GM12878 (cell line): ENCODE measurements at regions not wholly inside any gene's neighbourhood (a gene's known extent, or its start where the extent isn't known, plus 50 kb on each side); places are given as distances from the start of the nearest gene placed in this dataset.

ENCODE experiments used
- ATAC-seq: fragments of 200-7000 bp; cut with Tn5 transposase; 3 replicates; pipeline ENCODE4 v1.9.1; 2020; ENCODE audit warnings: mild to moderate bottlenecking, moderate library complexity
- BruUV-seq: library from RNA; stranded (reverse); fragments of 400-500 nt; replicated peaks from 2 replicates; lab custom pipeline; 2021; lab: Mats Ljungman, UMichigan
- CTCF ChIA-PET: fragments of 300-600 bp; sonication (Branson Sonifier 250); formaldehyde crosslinking; extraction: SDS; loops from one replicate; lab custom pipeline; 2021; ENCODE audit warnings: inconsistent platforms; lab: Yijun Ruan, JAX
- POLR2A ChIA-PET: fragments of 350-600 bp; formaldehyde crosslinking; extraction: SDS; loops from one replicate; lab custom pipeline; 2021; ENCODE audit warnings: inconsistent platforms; lab: Charles Lee
- RAD21 ChIA-PET: fragments of 300-600 bp; sonication (Branson Sonifier 250); formaldehyde crosslinking; loops from one replicate; lab custom pipeline; 2023; ENCODE audit warnings: antibody characterized with exemption; ENCODE audit not compliant: unreplicated experiment; lab: Charles Lee
- SMC1A ChIA-PET: fragments of 300-600 bp; sonication (Branson Sonifier 250); formaldehyde crosslinking; loops from one replicate; lab custom pipeline; 2023; ENCODE audit not compliant: unreplicated experiment, uncharacterized antibody; lab: Charles Lee
- DNase-seq: peaks from one replicate; pipeline ENCODE4 v3.0.0-alpha.2; 2011; ENCODE audit warnings: low read depth, low spot score
- FAIRE-seq: peaks from 3 replicates; lab custom pipeline; 2011; peaks lifted over from hg19 to GRCh38; lab: Jason Lieb, UNC
- H2AFZ ChIP-seq: 2 replicates; pipeline ENCODE4 v1.6.0; 2011; ENCODE audit warnings: low read depth, low read length, control low read depth; ENCODE audit not compliant: control insufficient read depth
- H3K27ac ChIP-seq: 2 replicates; pipeline ENCODE4 v1.5.1; 2011; ENCODE audit warnings: control low read depth; ENCODE audit not compliant: control insufficient read depth, insufficient read depth
- H3K27me3 ChIP-seq, 2 experiments: replicated peaks in 1 of 2; 2 replicates each; pipeline versions ENCODE4 v1.6.0 to v1.6.1; 2011; ENCODE audit warnings: low read length in 1 of 2; ENCODE audit not compliant: control insufficient read depth in 2 of 2, insufficient read depth in 2 of 2
- H3K36me3 ChIP-seq, 2 experiments: 2 replicates each; pipeline ENCODE4 v1.5.1; 2011; ENCODE audit warnings: low read length in 1 of 2; ENCODE audit not compliant: control insufficient read depth in 2 of 2, insufficient read depth in 2 of 2
- H3K4me1 ChIP-seq: 2 replicates; pipeline ENCODE4 v1.6.1; 2011; ENCODE audit warnings: mild to moderate bottlenecking, low read length, moderate library complexity, mixed read lengths; ENCODE audit not compliant: control insufficient read depth, insufficient read depth
- H3K4me2 ChIP-seq: 2 replicates; pipeline ENCODE4 v1.6.0; 2011; ENCODE audit warnings: control low read depth; ENCODE audit not compliant: control insufficient read depth, insufficient read depth
- H3K4me3 ChIP-seq: fragments of 200-600 bp; sonication (generic); 2 replicates; pipeline ENCODE4 v1.5.1; 2016
- H3K79me2 ChIP-seq: 2 replicates; pipeline ENCODE4 v1.6.0; 2011; ENCODE audit warnings: low read length; ENCODE audit not compliant: control insufficient read depth, insufficient read depth
- H3K9ac ChIP-seq: 2 replicates; pipeline ENCODE4 v1.8.0; 2011; ENCODE audit warnings: low read length, control low read depth, mixed read lengths; ENCODE audit not compliant: control insufficient read depth, insufficient read depth
- H3K9me3 ChIP-seq: replicated peaks from 3 replicates; pipeline ENCODE4 v1.5.1; 2011; ENCODE audit warnings: mild to moderate bottlenecking, low read length; ENCODE audit not compliant: control insufficient read depth, insufficient read depth
- H4K20me1 ChIP-seq: 2 replicates; pipeline ENCODE4 v1.6.0; 2011; ENCODE audit not compliant: control insufficient read depth, insufficient read depth
- FOXK2 ChIP-seq: fragments of 450-650 bp; IDR thresholded peaks from 2 replicates; pipeline ENCODE4 v1.6.1; 2017; ENCODE audit warnings: mild to moderate bottlenecking, moderate library complexity
- FOXM1 ChIP-seq: IDR thresholded peaks from 2 replicates; pipeline ENCODE4 v1.6.1; 2012; ENCODE audit warnings: low read depth, mild to moderate bottlenecking, inconsistent platforms, low read length, moderate library complexity
- GABPA ChIP-seq: IDR thresholded peaks from 2 replicates; pipeline ENCODE4 v1.6.1; 2014; ENCODE audit warnings: antibody characterized with exemption, low read depth, mild to moderate bottlenecking, inconsistent platforms
- HCFC1 ChIP-seq: fragments of 150-350 bp; IDR thresholded peaks from 2 replicates; pipeline ENCODE4 v1.6.1; 2014; ENCODE audit warnings: low read length
- IKZF2 ChIP-seq, 2 experiments: fragments of 450-650 bp; IDR thresholded peaks; 2 replicates each; pipeline ENCODE4 v1.6.1; 2017; ENCODE audit warnings: mild to moderate bottlenecking in 2 of 2, moderate library complexity in 2 of 2
- MYB ChIP-seq: fragments of 150-350 bp; IDR thresholded peaks from 2 replicates; pipeline ENCODE4 v1.6.1; 2014; ENCODE audit warnings: mild to moderate bottlenecking, low read depth, low read length, borderline replicate concordance
- PML ChIP-seq: IDR thresholded peaks from 2 replicates; pipeline ENCODE4 v1.6.1; 2012; ENCODE audit warnings: low read length, inconsistent platforms
- RCOR1 ChIP-seq: conservative IDR thresholded peaks from 2 replicates; pipeline ENCODE4 v1.6.1; 2012; ENCODE audit warnings: low read depth, low read length, improper control_type of control experiment
- SP1 ChIP-seq: IDR thresholded peaks from one replicate; pipeline ENCODE4 v1.6.1; 2011; ENCODE audit warnings: low read depth, low read length
- SREBF1 ChIP-seq: IDR thresholded peaks from 2 replicates; pipeline ENCODE4 v1.6.1; 2012; ENCODE audit warnings: mild to moderate bottlenecking, low read length
- YY1 ChIP-seq: IDR thresholded peaks from 2 replicates; pipeline ENCODE4 v1.6.1; 2011; ENCODE audit warnings: low read depth, mild to moderate bottlenecking, low read length
- WGBS: methylation state at CpG from one replicate; pipeline ENCODE4 v1.1.6; 2016; ENCODE audit warnings: low lambda C conversion rate; ENCODE audit not compliant: insufficient replicate concordance, insufficient coverage; ENCODE audit errors: missing lambda C conversion rate; 5-methylcytosine and 5-hydroxymethylcytosine counted together
- in situ Hi-C: fragments of 300-500 bp; cut with MboI; formaldehyde crosslinking; loops from 9 replicates; pipeline ENCODE4 v1.14.3; 2018; ENCODE audit warnings: mixed read lengths
- intact Hi-C: fragments of 100-400 bp; cut with micrococcal nuclease; formaldehyde crosslinking; loops from one replicate; pipeline ENCODE4 v1.14.2; 2022; ENCODE audit not compliant: unreplicated experiment
- TF ChIP-seq, protein P1 (sequence below): IDR thresholded peaks from 2 replicates; pipeline ENCODE4 v1.6.1; 2012; ENCODE audit warnings: low read length, inconsistent platforms
- TF ChIP-seq, protein P2 (sequence below): IDR thresholded peaks from 2 replicates; pipeline ENCODE4 v1.6.1; 2012; ENCODE audit warnings: low read depth, low read length, improper control_type of control experiment
- TF ChIP-seq, protein P3 (sequence below): fragments of 450-650 bp; IDR thresholded peaks from 2 replicates; pipeline ENCODE4 v1.6.1; 2018; ENCODE audit warnings: borderline replicate concordance, mild to moderate bottlenecking; ENCODE audit not compliant: partially characterized antibody

DNA sequence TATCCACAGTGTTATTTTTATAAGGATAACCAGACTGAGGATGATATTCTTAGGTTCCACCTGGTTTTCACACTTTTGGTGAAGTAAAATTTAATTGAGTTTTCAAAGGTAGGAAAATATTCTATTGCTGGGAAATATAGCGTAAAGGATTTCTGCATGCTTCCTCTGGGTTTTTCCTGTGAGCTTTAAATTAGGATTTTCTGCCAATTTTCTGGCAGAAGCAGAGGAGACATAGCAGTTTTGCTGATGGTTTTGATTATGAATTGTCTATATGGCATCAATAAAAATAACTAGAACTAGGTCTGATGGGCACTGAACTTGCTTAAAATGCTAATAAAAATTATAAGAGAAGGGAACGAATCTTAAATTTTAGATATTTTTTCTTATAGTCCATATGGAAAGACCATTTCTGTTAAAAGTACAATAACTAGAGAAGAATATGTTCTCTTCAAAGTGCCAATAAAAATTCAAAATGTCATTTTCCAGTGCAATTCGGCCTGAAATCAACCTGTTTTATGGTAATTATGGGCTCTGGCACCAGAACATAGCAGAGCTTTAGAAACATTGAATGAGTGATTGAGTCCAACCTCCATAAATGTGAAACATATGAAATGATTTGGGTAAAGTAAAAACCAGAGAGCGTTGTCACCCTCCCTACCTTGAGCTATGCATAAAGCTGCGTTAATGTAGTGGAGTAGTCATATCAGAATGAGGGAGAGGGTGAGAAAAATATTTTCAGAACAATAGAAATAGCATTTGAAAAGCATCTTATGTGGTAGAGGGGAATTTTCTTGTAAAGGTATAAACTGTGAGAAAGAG, 279.7 kb downstream of the SPRY1 start:
- SMC1A ChIA-PET = interaction anchor here (1.2 to 2.0 kb wide), 2 partner anchors 11 to 27 kb away, joined by 3 to 5 read pairs; no protein-coding TSS in a partner anchor
- no peak for FAIRE-seq
- TF ChIP-seq RCOR1 (no peak), FOXM1 (no peak), IKZF2 (IDR thresholded peaks at IDR 0.05) (no peak), MYB (no peak), YY1 (no peak), FOXK2 (no peak), HCFC1 (no peak), PML (no peak), SREBF1 (no peak), GABPA (no peak), SP1 (no peak)
- TF ChIP-seq, protein P1, sequence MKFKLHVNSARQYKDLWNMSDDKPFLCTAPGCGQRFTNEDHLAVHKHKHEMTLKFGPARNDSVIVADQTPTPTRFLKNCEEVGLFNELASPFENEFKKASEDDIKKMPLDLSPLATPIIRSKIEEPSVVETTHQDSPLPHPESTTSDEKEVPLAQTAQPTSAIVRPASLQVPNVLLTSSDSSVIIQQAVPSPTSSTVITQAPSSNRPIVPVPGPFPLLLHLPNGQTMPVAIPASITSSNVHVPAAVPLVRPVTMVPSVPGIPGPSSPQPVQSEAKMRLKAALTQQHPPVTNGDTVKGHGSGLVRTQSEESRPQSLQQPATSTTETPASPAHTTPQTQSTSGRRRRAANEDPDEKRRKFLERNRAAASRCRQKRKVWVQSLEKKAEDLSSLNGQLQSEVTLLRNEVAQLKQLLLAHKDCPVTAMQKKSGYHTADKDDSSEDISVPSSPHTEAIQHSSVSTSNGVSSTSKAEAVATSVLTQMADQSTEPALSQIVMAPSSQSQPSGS = no peak
- TF ChIP-seq, protein P2, sequence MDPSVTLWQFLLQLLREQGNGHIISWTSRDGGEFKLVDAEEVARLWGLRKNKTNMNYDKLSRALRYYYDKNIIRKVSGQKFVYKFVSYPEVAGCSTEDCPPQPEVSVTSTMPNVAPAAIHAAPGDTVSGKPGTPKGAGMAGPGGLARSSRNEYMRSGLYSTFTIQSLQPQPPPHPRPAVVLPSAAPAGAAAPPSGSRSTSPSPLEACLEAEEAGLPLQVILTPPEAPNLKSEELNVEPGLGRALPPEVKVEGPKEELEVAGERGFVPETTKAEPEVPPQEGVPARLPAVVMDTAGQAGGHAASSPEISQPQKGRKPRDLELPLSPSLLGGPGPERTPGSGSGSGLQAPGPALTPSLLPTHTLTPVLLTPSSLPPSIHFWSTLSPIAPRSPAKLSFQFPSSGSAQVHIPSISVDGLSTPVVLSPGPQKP = no peak
- TF ChIP-seq, protein P3, sequence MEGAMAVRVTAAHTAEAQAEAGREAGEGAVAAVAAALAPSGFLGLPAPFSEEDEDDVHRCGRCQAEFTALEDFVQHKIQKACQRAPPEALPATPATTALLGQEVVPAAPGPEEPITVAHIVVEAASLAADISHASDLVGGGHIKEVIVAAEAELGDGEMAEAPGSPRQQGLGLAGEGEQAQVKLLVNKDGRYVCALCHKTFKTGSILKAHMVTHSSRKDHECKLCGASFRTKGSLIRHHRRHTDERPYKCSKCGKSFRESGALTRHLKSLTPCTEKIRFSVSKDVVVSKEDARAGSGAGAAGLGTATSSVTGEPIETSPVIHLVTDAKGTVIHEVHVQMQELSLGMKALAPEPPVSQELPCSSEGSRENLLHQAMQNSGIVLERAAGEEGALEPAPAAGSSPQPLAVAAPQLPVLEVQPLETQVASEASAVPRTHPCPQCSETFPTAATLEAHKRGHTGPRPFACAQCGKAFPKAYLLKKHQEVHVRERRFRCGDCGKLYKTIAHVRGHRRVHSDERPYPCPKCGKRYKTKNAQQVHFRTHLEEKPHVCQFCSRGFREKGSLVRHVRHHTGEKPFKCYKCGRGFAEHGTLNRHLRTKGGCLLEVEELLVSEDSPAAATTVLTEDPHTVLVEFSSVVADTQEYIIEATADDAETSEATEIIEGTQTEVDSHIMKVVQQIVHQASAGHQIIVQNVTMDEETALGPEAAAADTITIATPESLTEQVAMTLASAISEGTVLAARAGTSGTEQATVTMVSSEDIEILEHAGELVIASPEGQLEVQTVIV = no peak
- no peak for ATAC-seq
- H3K27me3 ChIP-seq = 0 out of 4 replicates have a peak, but pooled peaks cover 0 to 5% of the 10 kb centered on the region in 2 experiments
- RAD21 ChIA-PET = no interaction called here
- no peak overlapping the region for H2AFZ ChIP-seq
- H3K4me3 ChIP-seq = no peak overlapping the region
- DNase-seq = no peak
- intact Hi-C loops (no loop called here), in situ Hi-C loops (no loop called here)
- H3K9ac ChIP-seq = no peak overlapping the region
- H3K79me2 ChIP-seq = no peaks in the 10 kb centered on the region
- H3K4me2 ChIP-seq = no peak overlapping the region
- CTCF ChIA-PET = no interaction called here
- no TSS peak for BruUV-seq
- no peaks in the 10 kb centered on the region for H4K20me1 ChIP-seq
- WGBS = 6% methylated on average over 5 of the region's 5 CpGs
- no peaks in the 10 kb centered on the region; the same call in 2 of the 3 replicates for H3K9me3 ChIP-seq
- no peak overlapping the region for H3K27ac ChIP-seq
- POLR2A ChIA-PET = no interaction called here
- H3K4me1 ChIP-seq = no peaks in the 10 kb centered on the region
- H3K36me3 ChIP-seq = no peaks in the 10 kb centered on the region
